Stimulated activated naive B cell treated with anti-CD40 and anti-IgM and Interleukin-4, amounts not matched to agents 10 μg/mL and 1 μg/mL and 100 μg/mL, for 72 hours (primary cell): ENCODE measurements at regions not wholly inside any gene's neighbourhood (a gene's known extent, or its start where the extent isn't known, plus 50 kb on each side); places are given as distances from the start of the nearest gene placed in this dataset.

ENCODE experiments used
- ATAC-seq, 2 donors: fragments of 150-1000 bp; cut with Tn5 transposase; replicated peaks; 2 replicates each; pipeline ENCODE4 v1.10.0; 2021; ENCODE audit warnings: moderate library complexity in 1 of 2
- DNase-seq: peaks from one replicate; pipeline ENCODE4 v3.0.0; 2021
- H3K27ac Mint-ChIP-seq: one replicate; pipeline ENCODE4 v1.8.0; 2022; ENCODE audit warnings: mild to moderate bottlenecking, mixed read lengths
- H3K27me3 Mint-ChIP-seq, 2 donors: one replicate each; pipeline ENCODE4 v1.8.0; 2022; ENCODE audit warnings: mixed read lengths in 2 of 2
- H3K36me3 Mint-ChIP-seq, 2 donors: one replicate each; pipeline ENCODE4 v1.8.0; 2022; ENCODE audit warnings: mixed read lengths in 2 of 2, mild to moderate bottlenecking in 1 of 2
- H3K4me1 Mint-ChIP-seq, 2 donors: one replicate each; pipeline ENCODE4 v1.8.0; 2022; ENCODE audit warnings: mixed read lengths in 2 of 2, mild to moderate bottlenecking in 1 of 2
- H3K4me3 Mint-ChIP-seq, 2 donors: one replicate each; pipeline ENCODE4 v1.8.0; 2022; ENCODE audit warnings: mild to moderate bottlenecking in 2 of 2, mixed read lengths in 2 of 2, moderate library complexity in 1 of 2
- H3K9me3 Mint-ChIP-seq, 2 donors: one replicate each; pipeline ENCODE4 v1.8.0; 2022; ENCODE audit warnings: mixed read lengths in 2 of 2, mild to moderate bottlenecking in 1 of 2

- no peaks in the 10 kb centered on the region for H3K27me3 Mint-ChIP-seq
- no peaks in the 10 kb centered on the region for H3K36me3 Mint-ChIP-seq
- H3K4me1 Mint-ChIP-seq, result no peaks in the 10 kb centered on the region
- no peak for ATAC-seq
- H3K4me3 Mint-ChIP-seq, result no peak overlapping the region
- peaks cover 4 to 9% of the 10 kb centered on the region in 2 donors for H3K9me3 Mint-ChIP-seq
- no peak overlapping the region for H3K27ac Mint-ChIP-seq
- no peak for DNase-seq
These were observed 74.6 kb upstream of the DOK6 start for GRCh38 chr18:69326094-69326493.

DNA sequence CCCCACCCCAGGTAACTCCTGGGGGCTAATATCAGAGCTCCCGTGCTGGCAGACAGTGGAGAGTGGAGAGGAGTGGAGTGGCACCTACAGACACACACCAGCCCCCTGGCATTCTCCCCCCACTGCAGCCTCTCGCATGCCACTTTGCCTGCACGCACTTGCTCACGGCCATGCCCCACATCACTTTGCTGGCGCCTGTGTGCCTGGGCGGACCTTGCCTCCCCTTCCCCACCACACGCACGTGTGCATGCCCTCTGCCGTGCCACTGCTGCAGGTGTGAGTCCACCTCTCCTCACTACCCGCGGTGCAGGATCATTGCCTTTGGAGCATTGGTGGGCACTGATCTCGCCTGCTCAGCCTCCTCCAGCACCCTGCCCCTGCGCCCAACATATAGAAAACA is 72.6 kb upstream of the DOK6 start:
- H3K4me1 Mint-ChIP-seq, result no peaks in the 10 kb centered on the region
- no peaks in the 10 kb centered on the region for H3K36me3 Mint-ChIP-seq
- H3K4me3 Mint-ChIP-seq, result no peak overlapping the region
- H3K27me3 Mint-ChIP-seq, result no peaks in the 10 kb centered on the region
- DNase-seq (no peak), ATAC-seq (no peak)
- peaks cover 4 to 9% of the 10 kb centered on the region in 2 donors for H3K9me3 Mint-ChIP-seq
- H3K27ac Mint-ChIP-seq, result peak overlapping the region; percentile 63

- no peaks in the 10 kb centered on the region for H3K27me3 Mint-ChIP-seq
These were observed 70.2 kb upstream of the DOK6 start for GRCh38 chr18:69330385-69331005.

GRCh38 chr18:69349912-69350597 is 50.6 kb upstream of the DOK6 start:
- ATAC-seq (no peak), DNase-seq (no peak)
- Mint-ChIP-seq H3K27ac (no peak overlapping the region), H3K36me3 (no peaks in the 10 kb centered on the region), H3K27me3 (no peaks in the 10 kb centered on the region), H3K4me1 (no peaks in the 10 kb centered on the region), H3K9me3 (peaks cover 4 to 5% of the 10 kb centered on the region in 2 donors), H3K4me3 (no peak overlapping the region)

More at GRCh38 chr18:69330385-69331005, 70.2 kb upstream of the DOK6 start:
- ATAC-seq (no peak), DNase-seq (no peak)
- H3K36me3 Mint-ChIP-seq, result no peaks in the 10 kb centered on the region
- no peak overlapping the region for H3K27ac Mint-ChIP-seq
- H3K9me3 Mint-ChIP-seq, result peaks cover 6 to 9% of the 10 kb centered on the region in 2 donors
- no peaks in the 10 kb centered on the region for H3K4me1 Mint-ChIP-seq
- no peak overlapping the region for H3K4me3 Mint-ChIP-seq
